Cardiac fibroblast (primary cell): ENCODE measurements at regions not wholly inside any gene's neighbourhood (a gene's known extent, or its start where the extent isn't known, plus 50 kb on each side); places are given as distances from the start of the nearest gene placed in this dataset.
"Not testable (repeated sequence)": the region's sequence is repeated elsewhere in the genome, so short reads cannot be mapped to it uniquely, and the experiment has no call there.

Experiments
- DNase-seq, 2 donors: peaks; one replicate each; pipeline versions ENCODE4 v3.0.0 to v3.0.0-alpha.2; 2010; ENCODE audit warnings: low read depth in 2 of 2
- H3K4me3 ChIP-seq, 2 donors: replicated peaks in 1 of 2; 1 replicate in 1 of 2; 2 replicates in 1 of 2; pipeline ENCODE4 v1.5.1; 2011; ENCODE audit warnings: low read depth in 2 of 2, low read length in 2 of 2, mild to moderate bottlenecking in 2 of 2, moderate library complexity in 1 of 2
- TF ChIP-seq, protein P1 (sequence below): IDR thresholded peaks from one replicate; pipeline ENCODE4 v1.5.1; 2011; ENCODE audit warnings: low read depth, mild to moderate bottlenecking, low read length, inconsistent platforms

DNA sequence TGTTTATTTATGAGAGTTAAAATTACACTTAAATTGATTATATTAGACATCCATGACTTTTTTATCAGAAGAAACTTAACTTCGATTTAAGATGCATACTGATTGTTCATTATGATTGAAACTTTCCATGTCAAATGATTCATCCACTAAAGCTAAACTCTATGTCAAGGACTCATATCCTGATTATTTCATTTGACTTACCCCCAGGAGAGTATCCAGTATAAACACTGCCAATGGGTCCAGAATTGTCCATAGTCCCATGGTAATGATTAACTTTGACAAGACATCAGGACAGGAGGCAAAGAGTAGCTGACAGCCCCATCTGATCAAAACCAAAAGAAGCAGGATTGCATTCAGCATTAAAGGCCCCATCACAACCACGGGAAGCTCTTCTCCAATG lies 709.9 kb downstream of the TFAP2A start:
- TF ChIP-seq, protein P1, sequence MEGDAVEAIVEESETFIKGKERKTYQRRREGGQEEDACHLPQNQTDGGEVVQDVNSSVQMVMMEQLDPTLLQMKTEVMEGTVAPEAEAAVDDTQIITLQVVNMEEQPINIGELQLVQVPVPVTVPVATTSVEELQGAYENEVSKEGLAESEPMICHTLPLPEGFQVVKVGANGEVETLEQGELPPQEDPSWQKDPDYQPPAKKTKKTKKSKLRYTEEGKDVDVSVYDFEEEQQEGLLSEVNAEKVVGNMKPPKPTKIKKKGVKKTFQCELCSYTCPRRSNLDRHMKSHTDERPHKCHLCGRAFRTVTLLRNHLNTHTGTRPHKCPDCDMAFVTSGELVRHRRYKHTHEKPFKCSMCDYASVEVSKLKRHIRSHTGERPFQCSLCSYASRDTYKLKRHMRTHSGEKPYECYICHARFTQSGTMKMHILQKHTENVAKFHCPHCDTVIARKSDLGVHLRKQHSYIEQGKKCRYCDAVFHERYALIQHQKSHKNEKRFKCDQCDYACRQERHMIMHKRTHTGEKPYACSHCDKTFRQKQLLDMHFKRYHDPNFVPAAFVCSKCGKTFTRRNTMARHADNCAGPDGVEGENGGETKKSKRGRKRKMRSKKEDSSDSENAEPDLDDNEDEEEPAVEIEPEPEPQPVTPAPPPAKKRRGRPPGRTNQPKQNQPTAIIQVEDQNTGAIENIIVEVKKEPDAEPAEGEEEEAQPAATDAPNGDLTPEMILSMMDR, result no peak
- DNase-seq, result no peak
- no peak overlapping the region for H3K4me3 ChIP-seq

DNA sequence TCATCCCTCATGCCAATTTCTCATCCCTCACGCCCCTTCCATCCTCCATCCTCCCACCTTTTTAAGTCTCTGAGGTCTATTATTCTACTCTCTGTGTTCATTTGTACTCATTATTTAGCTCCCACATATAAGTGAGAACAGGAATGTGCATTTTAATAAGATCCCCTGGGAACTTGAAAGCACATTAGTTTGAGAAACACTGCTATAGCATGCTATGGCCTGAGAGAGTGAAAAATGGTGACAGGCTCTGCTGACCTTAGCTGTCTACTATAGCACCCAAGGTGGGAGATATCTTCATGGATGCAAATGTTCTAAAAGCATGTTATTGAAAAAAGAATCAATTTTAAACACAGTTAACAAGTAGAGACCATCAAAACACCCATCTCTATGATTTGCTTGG lies 712.0 kb downstream of the TFAP2A start:
- no peak for DNase-seq
- H3K4me3 ChIP-seq, result no peak overlapping the region
- TF ChIP-seq, protein P1, result no peak

DNA sequence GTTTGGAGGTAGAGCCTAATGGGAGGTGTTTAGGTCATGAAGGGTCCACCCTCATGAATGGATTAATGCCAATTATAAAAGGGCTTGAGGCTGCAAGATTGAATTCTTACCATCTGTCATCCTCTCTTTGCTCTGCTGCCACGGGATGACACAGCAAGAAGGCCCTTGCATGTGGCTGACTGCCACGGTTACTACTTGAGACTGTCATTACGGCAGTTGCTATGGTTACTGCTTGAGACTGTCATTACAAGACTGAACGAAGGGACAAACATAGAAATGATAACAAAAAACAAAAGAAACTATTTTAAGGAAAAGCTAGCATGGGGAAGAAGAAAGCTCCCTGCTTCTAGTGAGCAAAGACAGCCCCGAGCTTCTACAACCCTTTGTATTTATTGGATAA lies 715.0 kb downstream of the TFAP2A start:
- no peak for DNase-seq
- TF ChIP-seq, protein P1, result no peak
- H3K4me3 ChIP-seq, result no peak overlapping the region

DNA sequence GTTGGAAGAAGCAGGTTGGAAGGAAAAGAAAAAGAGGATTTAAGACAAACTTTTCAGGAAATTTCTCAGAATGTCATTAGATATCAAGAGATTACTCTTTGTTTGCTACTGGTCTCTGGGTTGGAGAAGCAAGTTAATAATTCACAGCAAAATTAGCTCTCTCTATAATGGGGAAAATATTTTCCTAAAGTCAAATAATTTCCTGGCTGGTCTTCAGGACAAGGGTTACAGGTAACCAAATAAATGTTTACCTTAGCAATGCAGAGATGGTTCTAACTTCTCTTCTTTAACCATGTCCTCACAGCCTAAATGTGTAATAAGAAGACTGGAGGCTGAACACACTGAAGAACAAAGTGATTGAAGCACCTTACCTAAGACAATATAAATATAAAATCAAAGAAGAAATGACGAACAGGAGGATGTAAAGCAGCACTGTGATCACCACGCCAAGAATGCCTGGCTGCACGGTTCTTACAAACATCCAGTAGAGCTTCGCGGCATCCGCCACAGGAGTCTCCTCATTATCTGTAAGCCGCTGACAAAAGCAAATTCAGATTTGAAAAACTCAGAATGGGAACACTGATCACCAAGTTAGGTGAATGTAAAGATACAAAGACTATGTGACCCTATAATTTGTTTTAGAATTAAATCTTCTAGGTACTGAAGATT lies 717.5 kb downstream of the TFAP2A start:
- DNase-seq, result no peak
- TF ChIP-seq, protein P1, result no peak
- no peak overlapping the region for H3K4me3 ChIP-seq

DNA sequence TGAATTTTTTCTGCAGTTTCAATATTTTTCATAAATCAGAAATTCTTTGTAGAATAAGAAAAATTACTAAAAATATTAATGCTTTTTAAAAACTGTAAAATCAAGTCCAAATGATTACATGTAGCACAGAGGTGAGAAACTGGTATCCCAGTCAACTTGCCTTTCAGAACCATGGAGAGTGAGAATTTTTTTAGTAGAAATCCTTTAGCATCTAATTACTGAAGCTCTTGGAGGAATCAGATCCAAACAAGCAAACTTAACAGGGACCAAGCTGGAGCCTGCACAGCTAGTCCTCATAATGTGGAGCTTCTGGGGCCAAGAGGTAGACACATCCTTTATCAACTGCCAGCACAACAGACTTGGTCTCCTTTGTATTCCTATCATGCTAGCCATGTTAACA lies 724.5 kb downstream of the TFAP2A start:
- TF ChIP-seq, protein P1, result no peak
- no peak overlapping the region for H3K4me3 ChIP-seq
- no peak for DNase-seq

DNA sequence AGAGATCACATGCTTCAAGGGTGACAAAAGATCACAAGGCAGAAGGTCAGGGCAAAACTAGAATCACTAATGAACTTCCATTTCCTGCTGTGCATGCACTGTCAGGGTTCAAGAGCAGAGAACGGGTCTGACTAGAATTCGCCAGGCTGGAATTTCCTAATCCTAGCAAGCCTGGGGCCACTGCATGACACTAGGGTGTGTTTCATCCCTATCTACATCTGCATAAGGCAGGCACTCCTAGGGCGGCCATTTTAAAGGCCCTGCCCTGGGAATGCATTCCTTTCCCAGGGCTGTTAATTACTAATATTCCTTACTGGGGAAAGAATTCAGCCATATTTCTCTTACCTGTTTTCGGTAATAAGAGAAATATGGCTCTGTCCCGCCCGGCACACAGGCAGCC lies 734.1 kb downstream of the TFAP2A start:
- DNase-seq, result not testable (repeated sequence)

DNA sequence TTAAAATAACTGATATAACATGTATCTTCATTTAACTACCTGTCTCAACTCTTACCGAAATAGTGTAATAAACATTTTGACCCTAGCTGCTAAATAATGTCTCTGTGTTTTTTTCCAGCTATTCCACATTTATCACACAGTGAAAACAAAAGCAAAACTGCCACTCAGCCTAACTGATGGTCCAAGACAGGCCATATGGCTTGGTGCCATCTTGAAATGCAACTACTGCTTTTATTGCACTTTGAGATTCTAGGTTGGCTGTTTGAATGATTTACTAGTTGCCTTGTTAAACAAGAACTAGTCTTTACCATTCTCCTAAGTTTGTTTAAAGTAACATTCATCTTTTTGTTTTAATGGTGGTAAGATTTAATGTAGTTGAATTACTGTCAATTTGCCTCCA lies 739.8 kb downstream of the TFAP2A start:
- TF ChIP-seq, protein P1, result no peak
- H3K4me3 ChIP-seq, result no peak overlapping the region

More for the DNA sequence above, 734.1 kb downstream of the TFAP2A start:
- not testable (repeated sequence) for H3K4me3 ChIP-seq

More for the DNA sequence above, 739.8 kb downstream of the TFAP2A start:
- DNase-seq, result no peak
